ENCODE measurements at regions not wholly inside any gene's neighbourhood (a gene's known extent, or its start where the extent isn't known, plus 50 kb on each side); places are given as distances from the start of the nearest gene placed in this dataset.
A peak's percentile ranks its signal among the peaks of the same experiment; 100 is the strongest.
"Not testable (repeated sequence)": the region's sequence is repeated elsewhere in the genome, so short reads cannot be mapped to it uniquely, and the experiment has no call there.

GRCh38 chr12:78575208-78575607 is 289.4 kb upstream of the SYT1 start:
- not testable (repeated sequence) for H3K27ac ChIP-seq (ENCODE audit: low read length); H3K9me3 ChIP-seq (ENCODE audit: control insufficient read depth, low read depth, low read length); H3K4me1 ChIP-seq (ENCODE audit: control insufficient read depth, insufficient read depth, low read length); DNase-seq; H3K4me3 ChIP-seq (ENCODE audit: low read length); H3K27me3 ChIP-seq (ENCODE audit: control insufficient read depth, insufficient read depth, low read length); H3K36me3 ChIP-seq (ENCODE audit: control insufficient read depth, insufficient read depth, low read length)
- no CpG with 5 or more reads among the region's 6 CpGs for WGBS (ENCODE audit: insufficient coverage, low lambda C conversion rate)

- Histone ChIP-seq H3K27me3 (ENCODE audit: control insufficient read depth, insufficient read depth, low read length) (no peaks in the 10 kb centered on the region), H3K4me1 (ENCODE audit: control insufficient read depth, insufficient read depth, low read length) (no peaks in the 10 kb centered on the region), H3K9me3 (ENCODE audit: control insufficient read depth, low read depth, low read length) (no peaks in the 10 kb centered on the region), H3K27ac (ENCODE audit: low read length) (no peak overlapping the region), H3K36me3 (ENCODE audit: control insufficient read depth, insufficient read depth, low read length) (no peaks in the 10 kb centered on the region), H3K4me3 (ENCODE audit: low read length) (no peak overlapping the region)
- WGBS (ENCODE audit: insufficient coverage, low lambda C conversion rate): no CpG with 5 or more reads among the region's 1 CpG
- no peak for DNase-seq
These were observed 284.7 kb upstream of the SYT1 start for GRCh38 chr12:78579846-78580245.

- 40% methylated on average over 1 of the region's 1 CpG for WGBS (ENCODE audit: insufficient coverage, low lambda C conversion rate)
- peaks cover 2% of the 10 kb centered on the region for H3K9me3 ChIP-seq (ENCODE audit: control insufficient read depth, low read depth, low read length)
These were observed 284.3 kb upstream of the SYT1 start for GRCh38 chr12:78580296-78580695.

GRCh38 chr12:78584695-78585094 is 279.9 kb upstream of the SYT1 start:
- no peaks in the 10 kb centered on the region for H3K27me3 ChIP-seq (ENCODE audit: control insufficient read depth, insufficient read depth, low read length)
- no CpG with 5 or more reads among the region's 1 CpG for WGBS (ENCODE audit: insufficient coverage, low lambda C conversion rate)
- H3K36me3 ChIP-seq (ENCODE audit: control insufficient read depth, insufficient read depth, low read length): no peaks in the 10 kb centered on the region
- no peak overlapping the region for H3K4me3 ChIP-seq (ENCODE audit: low read length)
- H3K9me3 ChIP-seq (ENCODE audit: control insufficient read depth, low read depth, low read length): peaks cover 22% of the 10 kb centered on the region
- no peaks in the 10 kb centered on the region for H3K4me1 ChIP-seq (ENCODE audit: control insufficient read depth, insufficient read depth, low read length)
- no peak for DNase-seq
- no peak overlapping the region for H3K27ac ChIP-seq (ENCODE audit: low read length)

More at GRCh38 chr12:78580296-78580695, 284.3 kb upstream of the SYT1 start:
- Histone ChIP-seq H3K27me3 (ENCODE audit: control insufficient read depth, insufficient read depth, low read length) (no peaks in the 10 kb centered on the region), H3K4me3 (ENCODE audit: low read length) (no peak overlapping the region), H3K36me3 (ENCODE audit: control insufficient read depth, insufficient read depth, low read length) (no peaks in the 10 kb centered on the region), H3K4me1 (ENCODE audit: control insufficient read depth, insufficient read depth, low read length) (no peaks in the 10 kb centered on the region), H3K27ac (ENCODE audit: low read length) (no peak overlapping the region)
- DNase-seq: no peak

- H3K36me3 ChIP-seq (ENCODE audit: control insufficient read depth, insufficient read depth, low read length): no peaks in the 10 kb centered on the region
- no peaks in the 10 kb centered on the region for H3K4me1 ChIP-seq (ENCODE audit: control insufficient read depth, insufficient read depth, low read length)
- 94% methylated on average over 2 of the region's 2 CpGs for WGBS (ENCODE audit: insufficient coverage, low lambda C conversion rate)
- H3K27ac ChIP-seq (ENCODE audit: low read length): no peak overlapping the region
- peaks cover 22% of the 10 kb centered on the region for H3K9me3 ChIP-seq (ENCODE audit: control insufficient read depth, low read depth, low read length)
- no peaks in the 10 kb centered on the region for H3K27me3 ChIP-seq (ENCODE audit: control insufficient read depth, insufficient read depth, low read length)
- DNase-seq: no peak
- H3K4me3 ChIP-seq (ENCODE audit: low read length): no peak overlapping the region
These were observed 279.4 kb upstream of the SYT1 start for GRCh38 chr12:78585132-78585531.

GRCh38 chr12:78586790-78587189 is 277.8 kb upstream of the SYT1 start:
- WGBS (ENCODE audit: insufficient coverage, low lambda C conversion rate): no CpG with 5 or more reads among the region's 1 CpG
- Histone ChIP-seq H3K9me3 (ENCODE audit: control insufficient read depth, low read depth, low read length) (peaks cover 22% of the 10 kb centered on the region), H3K4me3 (ENCODE audit: low read length) (no peak overlapping the region), H3K4me1 (ENCODE audit: control insufficient read depth, insufficient read depth, low read length) (no peaks in the 10 kb centered on the region), H3K36me3 (ENCODE audit: control insufficient read depth, insufficient read depth, low read length) (no peaks in the 10 kb centered on the region), H3K27me3 (ENCODE audit: control insufficient read depth, insufficient read depth, low read length) (no peaks in the 10 kb centered on the region), H3K27ac (ENCODE audit: low read length) (no peak overlapping the region)
- DNase-seq: peak in 1 of 2 donors; percentile 4

- no peak overlapping the region for H3K27ac ChIP-seq (ENCODE audit: low read length)
- WGBS (ENCODE audit: insufficient coverage, low lambda C conversion rate): 95% methylated on average over 3 of the region's 3 CpGs
- peaks cover 5% of the 10 kb centered on the region for H3K9me3 ChIP-seq (ENCODE audit: control insufficient read depth, low read depth, low read length)
These were observed 265.2 kb upstream of the SYT1 start for GRCh38 chr12:78599366-78599765.

GRCh38 chr12:78600541-78600940 is 264.0 kb upstream of the SYT1 start:
- no peak for DNase-seq
- H3K27ac ChIP-seq (ENCODE audit: low read length): no peak overlapping the region
- peaks cover 5% of the 10 kb centered on the region for H3K9me3 ChIP-seq (ENCODE audit: control insufficient read depth, low read depth, low read length)
- H3K36me3 ChIP-seq (ENCODE audit: control insufficient read depth, insufficient read depth, low read length): no peaks in the 10 kb centered on the region
- no peaks in the 10 kb centered on the region for H3K4me1 ChIP-seq (ENCODE audit: control insufficient read depth, insufficient read depth, low read length)
- no peak overlapping the region for H3K4me3 ChIP-seq (ENCODE audit: low read length)
- WGBS (ENCODE audit: insufficient coverage, low lambda C conversion rate): no CpG with 5 or more reads among the region's 1 CpG
- no peaks in the 10 kb centered on the region for H3K27me3 ChIP-seq (ENCODE audit: control insufficient read depth, insufficient read depth, low read length)

More at GRCh38 chr12:78599366-78599765, 265.2 kb upstream of the SYT1 start:
- H3K36me3 ChIP-seq (ENCODE audit: control insufficient read depth, insufficient read depth, low read length): no peaks in the 10 kb centered on the region
- H3K4me1 ChIP-seq (ENCODE audit: control insufficient read depth, insufficient read depth, low read length): no peaks in the 10 kb centered on the region
- no peaks in the 10 kb centered on the region for H3K27me3 ChIP-seq (ENCODE audit: control insufficient read depth, insufficient read depth, low read length)
- no peak for DNase-seq
- H3K4me3 ChIP-seq (ENCODE audit: low read length): no peak overlapping the region

GRCh38 chr12:78611504-78611903 is 253.1 kb upstream of the SYT1 start:
- Histone ChIP-seq H3K36me3 (ENCODE audit: control insufficient read depth, insufficient read depth, low read length) (no peaks in the 10 kb centered on the region), H3K4me3 (ENCODE audit: low read length) (no peak overlapping the region), H3K9me3 (ENCODE audit: control insufficient read depth, low read depth, low read length) (no peaks in the 10 kb centered on the region), H3K4me1 (ENCODE audit: control insufficient read depth, insufficient read depth, low read length) (no peaks in the 10 kb centered on the region), H3K27ac (ENCODE audit: low read length) (no peak overlapping the region), H3K27me3 (ENCODE audit: control insufficient read depth, insufficient read depth, low read length) (no peaks in the 10 kb centered on the region)
- no peak for DNase-seq

- H3K4me3 ChIP-seq (ENCODE audit: low read length): no peak overlapping the region
- no peaks in the 10 kb centered on the region for H3K4me1 ChIP-seq (ENCODE audit: control insufficient read depth, insufficient read depth, low read length)
- H3K9me3 ChIP-seq (ENCODE audit: control insufficient read depth, low read depth, low read length): no peaks in the 10 kb centered on the region
- no peak for DNase-seq
- no peak overlapping the region for H3K27ac ChIP-seq (ENCODE audit: low read length)
- H3K36me3 ChIP-seq (ENCODE audit: control insufficient read depth, insufficient read depth, low read length): no peaks in the 10 kb centered on the region
- WGBS (ENCODE audit: insufficient coverage, low lambda C conversion rate): no CpG with 5 or more reads among the region's 2 CpGs
- no peaks in the 10 kb centered on the region for H3K27me3 ChIP-seq (ENCODE audit: control insufficient read depth, insufficient read depth, low read length)
These were observed 252.4 kb upstream of the SYT1 start for GRCh38 chr12:78612190-78612589.

- Histone ChIP-seq H3K9me3 (ENCODE audit: control insufficient read depth, low read depth, low read length) (no peaks in the 10 kb centered on the region), H3K27ac (ENCODE audit: low read length) (no peak overlapping the region), H3K4me3 (ENCODE audit: low read length) (no peak overlapping the region), H3K27me3 (ENCODE audit: control insufficient read depth, insufficient read depth, low read length) (no peaks in the 10 kb centered on the region), H3K36me3 (ENCODE audit: control insufficient read depth, insufficient read depth, low read length) (no peaks in the 10 kb centered on the region), H3K4me1 (ENCODE audit: control insufficient read depth, insufficient read depth, low read length) (no peaks in the 10 kb centered on the region)
- WGBS (ENCODE audit: insufficient coverage, low lambda C conversion rate): no CpG with 5 or more reads among the region's 2 CpGs
- DNase-seq: no peak
These were observed 246.9 kb upstream of the SYT1 start for GRCh38 chr12:78617683-78618082.

All from large intestine (tissue), 3 donors.